ENCODE measurements at regions not wholly inside any gene's neighbourhood (a gene's known extent, or its start where the extent isn't known, plus 50 kb on each side); places are given as distances from the start of the nearest gene placed in this dataset.
"Not testable (repeated sequence)": the region's sequence is repeated elsewhere in the genome, so short reads cannot be mapped to it uniquely, and the experiment has no call there.

GRCh38 chr10:108600511-108600910 is 1322.8 kb downstream of the XPNPEP1 start:
- DNase-seq; H3K4me1 Mint-ChIP-seq (ENCODE audit: low read depth); H3K27me3 Mint-ChIP-seq; H3K27ac Mint-ChIP-seq; H3K36me3 Mint-ChIP-seq (ENCODE audit: low read depth); H3K9me3 Mint-ChIP-seq; H3K4me3 Mint-ChIP-seq: not testable (repeated sequence)

- not testable (repeated sequence) for H3K4me3 Mint-ChIP-seq; H3K9me3 Mint-ChIP-seq; H3K4me1 Mint-ChIP-seq (ENCODE audit: low read depth); H3K27me3 Mint-ChIP-seq; H3K27ac Mint-ChIP-seq; H3K36me3 Mint-ChIP-seq (ENCODE audit: low read depth); DNase-seq
These were observed 1324.0 kb downstream of the XPNPEP1 start for GRCh38 chr10:108599317-108599716.

DNA sequence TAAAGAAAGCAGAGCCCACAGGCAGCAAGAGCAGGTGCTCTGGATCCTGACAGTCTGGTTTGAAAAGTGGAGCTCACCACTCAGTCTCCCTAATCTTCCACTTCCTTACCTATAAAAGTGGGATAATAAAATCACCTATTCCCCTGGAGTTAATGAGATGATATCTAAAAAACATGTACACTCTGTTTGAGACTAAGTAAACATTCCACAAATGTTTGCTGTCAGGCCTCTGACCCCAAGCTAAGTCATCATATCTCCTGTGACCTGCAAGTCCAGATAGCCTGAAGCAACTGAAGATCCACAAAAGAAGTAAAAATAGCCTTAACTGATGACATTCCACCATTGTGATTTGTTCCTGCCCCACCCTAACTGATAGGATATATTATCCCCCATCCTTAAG is 1324.5 kb downstream of the XPNPEP1 start:
- Mint-ChIP-seq H3K36me3 (ENCODE audit: low read depth) (no peaks in the 10 kb centered on the region), H3K27ac (no peak overlapping the region), H3K4me1 (ENCODE audit: low read depth) (no peaks in the 10 kb centered on the region), H3K27me3 (no peaks in the 10 kb centered on the region), H3K4me3 (no peak overlapping the region), H3K9me3 (no peaks in the 10 kb centered on the region)
- DNase-seq: no peak

DNA sequence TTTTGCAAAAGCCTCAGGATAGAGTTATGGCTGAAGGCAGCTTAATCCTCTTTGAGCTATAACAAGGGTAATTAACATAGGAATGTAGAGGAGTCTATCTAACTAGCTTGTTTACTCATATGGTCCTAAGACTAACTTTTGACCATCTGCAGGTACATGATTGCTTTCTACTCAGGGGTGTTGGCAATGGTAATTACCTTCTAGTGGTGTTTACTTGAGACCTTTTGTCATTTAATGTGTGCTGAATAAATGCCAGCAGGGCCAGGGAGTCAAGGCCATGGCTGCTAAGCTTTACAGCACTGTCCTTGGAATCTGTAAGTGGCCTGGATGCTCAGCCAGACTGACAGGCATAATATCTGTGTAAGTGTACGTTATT is 1325.0 kb downstream of the XPNPEP1 start:
- Mint-ChIP-seq H3K27ac (no peak overlapping the region), H3K9me3 (no peaks in the 10 kb centered on the region), H3K36me3 (ENCODE audit: low read depth) (no peaks in the 10 kb centered on the region), H3K4me3 (no peak overlapping the region), H3K4me1 (ENCODE audit: low read depth) (no peaks in the 10 kb centered on the region), H3K27me3 (no peaks in the 10 kb centered on the region)
- no peak for DNase-seq

GRCh38 chr10:108597657-108598319 is 1325.5 kb downstream of the XPNPEP1 start:
- Mint-ChIP-seq H3K4me3 (no peak overlapping the region), H3K9me3 (no peaks in the 10 kb centered on the region), H3K27ac (no peak overlapping the region), H3K4me1 (ENCODE audit: low read depth) (no peaks in the 10 kb centered on the region), H3K36me3 (ENCODE audit: low read depth) (no peaks in the 10 kb centered on the region), H3K27me3 (no peaks in the 10 kb centered on the region)
- no peak for DNase-seq

- no peak overlapping the region for H3K4me3 Mint-ChIP-seq
- H3K27ac Mint-ChIP-seq: no peak overlapping the region
- H3K9me3 Mint-ChIP-seq: no peaks in the 10 kb centered on the region
- no peaks in the 10 kb centered on the region for H3K27me3 Mint-ChIP-seq
- DNase-seq: no peak
- H3K36me3 Mint-ChIP-seq (ENCODE audit: low read depth): no peaks in the 10 kb centered on the region
- no peaks in the 10 kb centered on the region for H3K4me1 Mint-ChIP-seq (ENCODE audit: low read depth)
These were observed 1326.3 kb downstream of the XPNPEP1 start for GRCh38 chr10:108597031-108597430.

GRCh38 chr10:108592956-108593355 is 1330.4 kb downstream of the XPNPEP1 start:
- Mint-ChIP-seq H3K4me3 (no peak overlapping the region), H3K9me3 (peaks cover 2% of the 10 kb centered on the region), H3K27me3 (no peaks in the 10 kb centered on the region), H3K4me1 (ENCODE audit: low read depth) (no peaks in the 10 kb centered on the region), H3K27ac (no peak overlapping the region), H3K36me3 (ENCODE audit: low read depth) (no peaks in the 10 kb centered on the region)
- no peak for DNase-seq

DNA sequence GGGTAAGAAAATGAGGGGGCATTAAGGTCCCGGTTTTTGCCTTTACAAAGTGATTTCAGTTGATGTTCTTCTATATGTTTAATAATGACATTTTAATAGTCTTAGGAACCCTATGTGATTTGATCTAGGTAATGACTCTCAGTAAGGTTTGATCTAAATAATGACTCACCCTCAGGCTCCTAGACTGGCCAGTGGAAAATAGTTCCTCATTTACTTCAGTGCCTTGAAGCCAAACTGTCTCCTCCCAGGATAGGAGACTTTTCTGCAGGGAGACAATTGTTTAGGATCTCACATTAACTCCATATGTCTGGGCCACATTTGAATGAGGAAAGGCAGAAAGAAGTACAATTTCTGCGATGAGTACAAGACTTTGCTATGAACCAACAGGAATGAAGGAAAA is 1331.9 kb downstream of the XPNPEP1 start:
- Mint-ChIP-seq H3K4me3 (no peak overlapping the region), H3K36me3 (ENCODE audit: low read depth) (no peaks in the 10 kb centered on the region), H3K27ac (no peak overlapping the region), H3K9me3 (peaks cover 2% of the 10 kb centered on the region), H3K4me1 (ENCODE audit: low read depth) (no peaks in the 10 kb centered on the region), H3K27me3 (no peaks in the 10 kb centered on the region)
- DNase-seq: no peak

GRCh38 chr10:108586424-108586823 is 1336.9 kb downstream of the XPNPEP1 start:
- peaks cover 11% of the 10 kb centered on the region for H3K9me3 Mint-ChIP-seq
- H3K36me3 Mint-ChIP-seq (ENCODE audit: low read depth): no peaks in the 10 kb centered on the region
- H3K4me3 Mint-ChIP-seq: no peak overlapping the region
- DNase-seq: no peak
- no peaks in the 10 kb centered on the region for H3K27me3 Mint-ChIP-seq
- no peak overlapping the region for H3K27ac Mint-ChIP-seq
- H3K4me1 Mint-ChIP-seq (ENCODE audit: low read depth): no peaks in the 10 kb centered on the region

GRCh38 chr10:108583877-108584276 is 1339.4 kb downstream of the XPNPEP1 start:
- peaks cover 15% of the 10 kb centered on the region for H3K9me3 Mint-ChIP-seq
- H3K4me1 Mint-ChIP-seq (ENCODE audit: low read depth): no peaks in the 10 kb centered on the region
- no peaks in the 10 kb centered on the region for H3K27me3 Mint-ChIP-seq
- no peak overlapping the region for H3K27ac Mint-ChIP-seq
- no peak overlapping the region for H3K4me3 Mint-ChIP-seq
- no peaks in the 10 kb centered on the region for H3K36me3 Mint-ChIP-seq (ENCODE audit: low read depth)
- DNase-seq: no peak

GRCh38 chr10:108582888-108583287 is 1340.4 kb downstream of the XPNPEP1 start:
- H3K4me1 Mint-ChIP-seq (ENCODE audit: low read depth): no peaks in the 10 kb centered on the region
- DNase-seq: no peak
- H3K36me3 Mint-ChIP-seq (ENCODE audit: low read depth): no peaks in the 10 kb centered on the region
- no peak overlapping the region for H3K4me3 Mint-ChIP-seq
- no peaks in the 10 kb centered on the region for H3K27me3 Mint-ChIP-seq
- H3K27ac Mint-ChIP-seq: no peak overlapping the region
- H3K9me3 Mint-ChIP-seq: peaks cover 15% of the 10 kb centered on the region

DNA sequence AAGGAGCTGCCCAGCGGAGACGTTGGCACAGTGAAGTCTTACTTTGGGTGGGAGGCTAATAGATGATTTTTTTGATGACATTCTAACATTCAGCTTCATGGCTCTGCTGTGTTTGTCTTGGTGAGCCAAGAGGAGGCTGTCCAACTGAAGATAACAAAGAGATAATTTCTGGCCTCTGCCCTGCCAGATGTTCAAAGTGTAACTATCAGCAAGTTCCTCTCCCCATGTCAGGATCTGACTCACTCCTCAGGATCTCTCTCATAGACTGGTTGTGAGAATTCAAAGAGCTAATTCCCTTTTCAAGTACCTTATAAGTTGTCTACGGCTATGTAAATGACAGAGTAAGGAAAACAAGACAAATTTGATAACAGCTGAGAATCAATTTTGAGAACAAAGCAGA is 1340.9 kb downstream of the XPNPEP1 start:
- no peak for DNase-seq
- Mint-ChIP-seq H3K27ac (no peak overlapping the region), H3K4me1 (ENCODE audit: low read depth) (no peaks in the 10 kb centered on the region), H3K4me3 (no peak overlapping the region), H3K27me3 (no peaks in the 10 kb centered on the region), H3K9me3 (peaks cover 15% of the 10 kb centered on the region), H3K36me3 (ENCODE audit: low read depth) (no peaks in the 10 kb centered on the region)

GRCh38 chr10:108578258-108578657 is 1345.1 kb downstream of the XPNPEP1 start:
- no peaks in the 10 kb centered on the region for H3K4me1 Mint-ChIP-seq (ENCODE audit: low read depth)
- H3K36me3 Mint-ChIP-seq (ENCODE audit: low read depth): no peaks in the 10 kb centered on the region
- peaks cover 14% of the 10 kb centered on the region for H3K9me3 Mint-ChIP-seq
- no peak overlapping the region for H3K4me3 Mint-ChIP-seq
- no peak for DNase-seq
- H3K27ac Mint-ChIP-seq: no peak overlapping the region
- H3K27me3 Mint-ChIP-seq: no peaks in the 10 kb centered on the region

- H3K36me3 Mint-ChIP-seq (ENCODE audit: low read depth): no peaks in the 10 kb centered on the region
- no peaks in the 10 kb centered on the region for H3K27me3 Mint-ChIP-seq
- peaks cover 4% of the 10 kb centered on the region for H3K9me3 Mint-ChIP-seq
- DNase-seq: no peak
- H3K4me3 Mint-ChIP-seq: no peak overlapping the region
- no peaks in the 10 kb centered on the region for H3K4me1 Mint-ChIP-seq (ENCODE audit: low read depth)
- no peak overlapping the region for H3K27ac Mint-ChIP-seq
These were observed 1349.1 kb downstream of the XPNPEP1 start for GRCh38 chr10:108574233-108574632.

DNA sequence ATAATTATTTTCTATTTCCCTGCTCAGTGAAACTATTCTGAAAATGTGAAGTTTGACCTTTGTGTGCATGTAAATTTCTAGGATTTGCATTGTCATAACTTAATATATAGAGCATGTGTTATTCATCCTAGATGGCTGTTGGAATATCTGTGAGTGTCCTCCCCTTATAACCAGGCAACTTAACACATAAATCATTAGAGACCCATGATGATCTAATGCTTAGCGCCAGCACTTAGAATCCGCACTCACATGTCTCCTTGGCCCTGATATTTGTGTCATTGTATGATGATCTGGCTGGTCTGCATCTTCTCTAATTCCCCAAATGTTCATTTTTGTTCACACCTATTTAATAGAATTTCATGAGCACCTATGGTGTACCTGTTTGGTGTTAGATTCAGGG is 1354.5 kb downstream of the XPNPEP1 start:
- Mint-ChIP-seq H3K27me3 (no peaks in the 10 kb centered on the region), H3K4me1 (ENCODE audit: low read depth) (no peaks in the 10 kb centered on the region), H3K4me3 (no peak overlapping the region), H3K36me3 (ENCODE audit: low read depth) (no peaks in the 10 kb centered on the region), H3K27ac (no peak overlapping the region), H3K9me3 (peaks cover 8% of the 10 kb centered on the region)
- no peak for DNase-seq
